ENCODE measurements at regions not wholly inside any gene's neighbourhood (a gene's known extent, or its start where the extent isn't known, plus 50 kb on each side); places are given as distances from the start of the nearest gene placed in this dataset.

GRCh38 chr1:94600556-94600955 is 59.0 kb upstream of the F3 start:
- Histone ChIP-seq H3K4me1 (ENCODE audit: insufficient read depth, low read length, poor library complexity, severe bottlenecking) (peaks cover 28% of the 10 kb centered on the region), H3F3A (ENCODE audit: low read depth) (no peaks in the 10 kb centered on the region), H3K27me3 (ENCODE audit: insufficient read depth, low read length, poor library complexity, severe bottlenecking) (no peaks in the 10 kb centered on the region), H3K4me3 (ENCODE audit: low read length, poor library complexity, severe bottlenecking) (no peak overlapping the region), H2AFZ (ENCODE audit: low read length) (no peak overlapping the region), H3K36me3 (ENCODE audit: insufficient read depth, low read length) (no peaks in the 10 kb centered on the region), H4K20me1 (ENCODE audit: insufficient read depth, low read length, poor library complexity, severe bottlenecking) (no peaks in the 10 kb centered on the region), H3K9ac (ENCODE audit: low read depth, low read length, poor library complexity, severe bottlenecking) (no peak overlapping the region), H3K4me2 (ENCODE audit: low read depth, low read length, poor library complexity, severe bottlenecking) (no peak overlapping the region), H3K9me3 (ENCODE audit: insufficient read depth, low read depth, low read length) (no peaks in the 10 kb centered on the region), H3K9me2 (replicated peaks; ENCODE audit: low read depth, low read length) (no peaks in the 10 kb centered on the region), H3K79me2 (ENCODE audit: insufficient read depth, low read length) (no peaks in the 10 kb centered on the region)
- TF ChIP-seq CTCF (conservative IDR thresholded peaks at IDR 0.05; ENCODE audit: low read length) (no peak), EZH2phosphoT487 (IDR thresholded peaks at IDR 0.05; ENCODE audit: borderline replicate concordance) (no peak)

- Histone ChIP-seq H3K4me2 (ENCODE audit: low read depth, low read length, poor library complexity, severe bottlenecking) (no peak overlapping the region), H3K9ac (ENCODE audit: low read depth, low read length, poor library complexity, severe bottlenecking) (no peak overlapping the region), H3K4me3 (ENCODE audit: low read length, poor library complexity, severe bottlenecking) (no peak overlapping the region), H2AFZ (ENCODE audit: low read length) (no peak overlapping the region), H3K79me2 (ENCODE audit: insufficient read depth, low read length) (no peaks in the 10 kb centered on the region), H3K36me3 (ENCODE audit: insufficient read depth, low read length) (no peaks in the 10 kb centered on the region), H3F3A (ENCODE audit: low read depth) (no peaks in the 10 kb centered on the region), H4K20me1 (ENCODE audit: insufficient read depth, low read length, poor library complexity, severe bottlenecking) (no peaks in the 10 kb centered on the region), H3K9me3 (ENCODE audit: insufficient read depth, low read depth, low read length) (no peaks in the 10 kb centered on the region), H3K9me2 (replicated peaks; ENCODE audit: low read depth, low read length) (no peaks in the 10 kb centered on the region), H3K27me3 (ENCODE audit: insufficient read depth, low read length, poor library complexity, severe bottlenecking) (no peaks in the 10 kb centered on the region), H3K4me1 (ENCODE audit: insufficient read depth, low read length, poor library complexity, severe bottlenecking) (peaks cover 28% of the 10 kb centered on the region)
- TF ChIP-seq EZH2phosphoT487 (IDR thresholded peaks at IDR 0.05; ENCODE audit: borderline replicate concordance): no peak
- TF ChIP-seq CTCF (conservative IDR thresholded peaks at IDR 0.05; ENCODE audit: low read length): peak; percentile 22
These were observed 57.7 kb upstream of the F3 start for GRCh38 chr1:94599095-94599813.

- Histone ChIP-seq H3K27me3 (ENCODE audit: insufficient read depth, low read length, poor library complexity, severe bottlenecking) (no peaks in the 10 kb centered on the region), H3K36me3 (ENCODE audit: insufficient read depth, low read length) (no peaks in the 10 kb centered on the region), H2AFZ (ENCODE audit: low read length) (no peak overlapping the region), H3F3A (ENCODE audit: low read depth) (no peaks in the 10 kb centered on the region), H3K9me3 (ENCODE audit: insufficient read depth, low read depth, low read length) (no peaks in the 10 kb centered on the region), H4K20me1 (ENCODE audit: insufficient read depth, low read length, poor library complexity, severe bottlenecking) (no peaks in the 10 kb centered on the region), H3K4me2 (ENCODE audit: low read depth, low read length, poor library complexity, severe bottlenecking) (no peak overlapping the region), H3K79me2 (ENCODE audit: insufficient read depth, low read length) (no peaks in the 10 kb centered on the region), H3K4me3 (ENCODE audit: low read length, poor library complexity, severe bottlenecking) (no peak overlapping the region), H3K9me2 (replicated peaks; ENCODE audit: low read depth, low read length) (no peaks in the 10 kb centered on the region), H3K4me1 (ENCODE audit: insufficient read depth, low read length, poor library complexity, severe bottlenecking) (peaks cover 20% of the 10 kb centered on the region), H3K9ac (ENCODE audit: low read depth, low read length, poor library complexity, severe bottlenecking) (no peak overlapping the region)
- TF ChIP-seq CTCF (conservative IDR thresholded peaks at IDR 0.05; ENCODE audit: low read length) (no peak), EZH2phosphoT487 (IDR thresholded peaks at IDR 0.05; ENCODE audit: borderline replicate concordance) (no peak)
These were observed 56.1 kb upstream of the F3 start for GRCh38 chr1:94597701-94598100.
